Ovary (tissue), 7 donors: ENCODE measurements at regions not wholly inside any gene's neighbourhood (a gene's known extent, or its start where the extent isn't known, plus 50 kb on each side); places are given as distances from the start of the nearest gene placed in this dataset.
A peak's percentile ranks its signal among the peaks of the same experiment; 100 is the strongest.

Source experiments
- DNase-seq, 5 donors: peaks; one replicate each; pipeline ENCODE4 v3.0.0-alpha.2; 2019 to 2020
- H3K27ac ChIP-seq, 2 donors: fragments of 200-600 bp; one replicate each; pipeline versions ENCODE4 v1.5.1 to v1.8.0; 2019 to 2022
- H3K27me3 ChIP-seq: fragments of 200-600 bp; one replicate; pipeline ENCODE4 v1.8.0; 2022
- H3K36me3 ChIP-seq: fragments of 200-600 bp; sonication (generic); one replicate; pipeline ENCODE4 v1.5.1; 2019
- H3K4me1 ChIP-seq: one replicate; pipeline ENCODE4 v1.8.1; 2013; ENCODE audit warnings: mild to moderate bottlenecking, moderate library complexity; ENCODE audit not compliant: insufficient read depth
- H3K4me3 ChIP-seq: fragments of 200-600 bp; sonication (generic); one replicate; pipeline ENCODE4 v1.5.1; 2017
- H3K9me3 ChIP-seq, 2 donors: fragments of 200-600 bp in 1 of 2; sonication (generic) in 1 of 2; one replicate each; pipeline versions ENCODE4 v1.5.1 to v1.8.1; 2013 to 2019; ENCODE audit warnings: mild to moderate bottlenecking in 1 of 2, moderate library complexity in 1 of 2
- EP300 ChIP-seq: sonication (generic); formaldehyde crosslinking; IDR thresholded peaks from one replicate; pipeline ENCODE4 v1.6.1; 2017; ENCODE audit warnings: antibody characterized with exemption
- POLR2A ChIP-seq: fragments of 450-650 bp; IDR thresholded peaks from one replicate; pipeline ENCODE4 v1.6.1; 2017; ENCODE audit warnings: antibody characterized with exemption, mild to moderate bottlenecking, moderate library complexity
- WGBS, 3 donors: extraction: QIAGEN DNeasy Blood & Tissue Kit in 1 of 3; methylation state at CpG; one replicate each; pipeline versions ENCODE4 v1.1.5 to v1.1.7; 2013 to 2017; 5-methylcytosine and 5-hydroxymethylcytosine counted together
- intact Hi-C, 4 donors: fragments of 100-400 bp; cut with DNase I; formaldehyde crosslinking; loops; one replicate each; pipeline versions ENCODE4 v1.11.0 to v1.15.1; 2022 to 2023
- TF ChIP-seq, protein P1 (sequence below), 3 donors: fragments of 450-650 bp in 2 of 3; fragments of 200-600 bp in 1 of 3; IDR thresholded peaks; one replicate each; pipeline versions ENCODE4 v1.5.1 to v1.8.0; 2016 to 2022; ENCODE audit warnings: antibody characterized with exemption in 3 of 3, mild to moderate bottlenecking in 1 of 3
- donor health status: DM: no; HTN: no; CAD: no; lungs with moderate emphysema.
- donor health status: DM: no; HTN: no; CAD: no.
- donor health status: Bipolar disorder and iron deficiency.
- donor health status: DM: no; HTN: no; CAD: no.
- donor health status: DM: yes; HTN: yes; CAD: no.

DNA sequence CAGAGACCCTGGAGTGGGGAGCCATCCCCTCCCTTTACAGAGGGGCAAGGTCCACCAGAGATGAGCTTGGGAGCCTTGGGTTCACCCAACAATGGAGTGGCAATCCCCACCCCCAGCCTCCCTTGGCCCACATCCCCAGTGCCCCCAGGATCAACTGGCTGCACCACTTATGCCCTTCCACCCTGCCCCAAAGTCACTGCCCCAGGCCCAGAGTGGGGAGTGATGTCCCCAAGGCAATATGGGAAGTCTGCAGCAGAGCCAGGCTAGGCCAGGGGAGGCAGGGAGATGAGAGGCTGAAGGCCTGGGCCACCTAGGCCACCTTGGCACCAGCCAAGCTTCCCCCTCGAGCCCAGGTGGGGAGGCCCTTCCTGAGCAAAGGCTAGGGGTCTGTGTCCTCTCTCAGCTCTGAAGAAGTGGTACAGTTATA lies 145.5 kb downstream of the SMAD6 start:
- intact Hi-C loops: loop anchor here (2.0 to 10.0 kb wide), 4 partner anchors 60 to 143 kb away; partner anchors contain the start of gene SMAD6 (in 1 of the 4)
- WGBS, 3 donors: 90 to 100% (median 96%) methylated on average over 1 of the region's 1 CpG
- Histone ChIP-seq H3K36me3 (no peaks in the 10 kb centered on the region), H3K4me1 (peaks cover 14% of the 10 kb centered on the region), H3K27me3 (no peaks in the 10 kb centered on the region), H3K27ac (no peak overlapping the region), H3K4me3 (no peak overlapping the region), H3K9me3 (no peaks in the 10 kb centered on the region)
- DNase-seq: no peak
- TF ChIP-seq, protein P1, sequence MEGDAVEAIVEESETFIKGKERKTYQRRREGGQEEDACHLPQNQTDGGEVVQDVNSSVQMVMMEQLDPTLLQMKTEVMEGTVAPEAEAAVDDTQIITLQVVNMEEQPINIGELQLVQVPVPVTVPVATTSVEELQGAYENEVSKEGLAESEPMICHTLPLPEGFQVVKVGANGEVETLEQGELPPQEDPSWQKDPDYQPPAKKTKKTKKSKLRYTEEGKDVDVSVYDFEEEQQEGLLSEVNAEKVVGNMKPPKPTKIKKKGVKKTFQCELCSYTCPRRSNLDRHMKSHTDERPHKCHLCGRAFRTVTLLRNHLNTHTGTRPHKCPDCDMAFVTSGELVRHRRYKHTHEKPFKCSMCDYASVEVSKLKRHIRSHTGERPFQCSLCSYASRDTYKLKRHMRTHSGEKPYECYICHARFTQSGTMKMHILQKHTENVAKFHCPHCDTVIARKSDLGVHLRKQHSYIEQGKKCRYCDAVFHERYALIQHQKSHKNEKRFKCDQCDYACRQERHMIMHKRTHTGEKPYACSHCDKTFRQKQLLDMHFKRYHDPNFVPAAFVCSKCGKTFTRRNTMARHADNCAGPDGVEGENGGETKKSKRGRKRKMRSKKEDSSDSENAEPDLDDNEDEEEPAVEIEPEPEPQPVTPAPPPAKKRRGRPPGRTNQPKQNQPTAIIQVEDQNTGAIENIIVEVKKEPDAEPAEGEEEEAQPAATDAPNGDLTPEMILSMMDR (IDR thresholded peaks at IDR 0.05): no peak
- TF ChIP-seq POLR2A (no peak), EP300 (no peak)

DNA sequence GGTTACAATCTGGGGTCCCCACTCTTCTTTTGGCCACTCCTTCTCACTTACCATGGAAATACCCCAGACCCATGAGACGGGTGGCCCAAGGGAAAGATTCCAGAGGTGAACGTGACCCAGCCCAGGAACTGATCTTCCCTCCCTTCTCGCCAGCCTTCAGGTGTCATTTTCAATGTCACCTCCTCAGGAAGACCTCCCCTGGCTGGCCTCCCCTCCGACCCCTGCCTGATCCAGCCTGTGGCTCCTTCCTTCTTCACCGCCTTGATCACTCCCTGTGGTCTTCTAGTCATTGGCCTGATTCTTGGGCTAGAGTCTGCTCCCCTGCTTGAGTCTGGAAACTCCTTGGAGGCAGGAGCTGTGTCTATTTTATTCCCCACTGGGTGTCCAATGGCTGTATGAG lies 146.1 kb downstream of the SMAD6 start:
- no peak overlapping the region for H3K27ac ChIP-seq
- peaks cover 14% of the 10 kb centered on the region for H3K4me1 ChIP-seq
- H3K9me3 ChIP-seq: no peaks in the 10 kb centered on the region
- no peak for DNase-seq
- H3K27me3 ChIP-seq: no peaks in the 10 kb centered on the region
- no peak overlapping the region for H3K4me3 ChIP-seq
- TF ChIP-seq POLR2A (no peak), EP300 (no peak)
- TF ChIP-seq, protein P1 (IDR thresholded peaks at IDR 0.05): no peak
- WGBS, 3 donors: 77 to 95% (median 94%) methylated on average over 5 of the region's 5 CpGs
- intact Hi-C loops: loop anchor here (5.0 to 10.0 kb wide), 3 partner anchors 61 to 143 kb away; partner anchors contain the start of gene SMAD6 (in 1 of the 4)
- no peaks in the 10 kb centered on the region for H3K36me3 ChIP-seq

DNA sequence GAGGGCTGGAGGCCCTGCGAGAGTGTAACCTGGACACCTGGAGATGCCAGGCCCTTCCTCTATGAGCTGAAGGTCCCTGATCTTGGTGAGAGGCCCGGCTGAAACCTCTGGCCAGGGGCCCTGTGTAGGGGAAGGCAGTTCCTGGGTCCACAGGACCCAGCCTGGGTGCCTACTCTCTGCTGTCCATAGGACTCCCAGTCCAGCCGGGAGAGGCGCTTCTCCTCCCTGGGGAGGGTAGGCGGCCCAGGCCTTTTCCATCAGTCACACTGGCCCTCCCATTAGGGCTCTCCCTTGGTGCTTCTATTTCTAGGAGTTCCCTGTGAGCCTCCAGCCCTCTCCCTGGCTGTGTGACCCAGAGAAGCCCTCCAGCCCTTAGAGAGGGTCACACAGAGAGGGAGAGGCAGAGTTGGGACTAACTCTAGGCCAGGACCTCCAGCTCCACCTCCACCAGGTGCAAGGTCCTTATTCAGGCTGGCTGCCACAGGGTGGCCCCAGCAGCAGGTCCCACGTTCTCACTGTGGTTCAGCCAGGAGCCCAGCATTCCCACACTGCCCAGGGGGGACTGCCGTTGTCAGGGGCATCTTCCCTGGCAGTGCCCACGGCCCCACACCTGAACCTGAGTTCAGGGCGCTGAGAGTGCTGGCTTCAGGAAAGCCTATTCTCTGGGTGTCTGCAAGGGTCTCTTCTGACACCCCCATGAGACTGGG lies 146.8 kb downstream of the SMAD6 start:
- peak in 1 of 5 donors; percentile 24 for DNase-seq
- 88 to 95% (median 93%) methylated on average over 9 of the region's 9 CpGs for WGBS, 3 donors
- Histone ChIP-seq H3K36me3 (no peaks in the 10 kb centered on the region), H3K27ac (peak overlapping the region in 1 of 2 donors; percentile 21), H3K4me1 (peaks cover 12% of the 10 kb centered on the region), H3K9me3 (no peaks in the 10 kb centered on the region), H3K4me3 (no peak overlapping the region), H3K27me3 (no peaks in the 10 kb centered on the region)
- intact Hi-C loops: loop anchor here (5.0 to 10.0 kb wide), 3 partner anchors 62 to 144 kb away; partner anchors contain the start of gene SMAD6 (in 1 of the 4)
- TF ChIP-seq POLR2A: no peak
- TF ChIP-seq EP300: no peak
- TF ChIP-seq, protein P1 (IDR thresholded peaks at IDR 0.05): no peak

DNA sequence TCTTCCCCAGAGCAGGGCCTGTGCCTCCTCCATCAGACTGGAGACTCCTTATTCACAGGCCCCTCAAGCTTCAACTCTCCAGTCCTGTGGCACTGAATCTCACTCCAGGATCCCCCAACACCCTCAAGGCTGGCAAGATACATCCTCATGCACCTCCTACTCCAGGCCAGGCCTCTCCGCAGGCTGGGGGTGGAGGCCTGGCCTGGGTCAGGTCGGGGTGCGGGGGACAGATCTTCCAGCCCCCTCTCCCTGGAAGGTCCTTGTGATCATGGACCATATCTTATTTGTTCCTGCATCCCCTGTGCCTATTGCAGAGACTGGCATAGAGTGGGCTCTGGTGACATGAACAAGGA lies 147.3 kb downstream of the SMAD6 start:
- no peaks in the 10 kb centered on the region for H3K36me3 ChIP-seq
- WGBS, 3 donors: 90 to 94% (median 94%) methylated on average over 3 of the region's 3 CpGs
- H3K9me3 ChIP-seq: no peaks in the 10 kb centered on the region
- peaks cover 12% of the 10 kb centered on the region for H3K4me1 ChIP-seq
- no peaks in the 10 kb centered on the region for H3K27me3 ChIP-seq
- intact Hi-C loops: loop anchor here (5.0 to 10.0 kb wide), 3 partner anchors 62 to 145 kb away; partner anchors contain the start of gene SMAD6 (in 1 of the 4)
- DNase-seq: no peak
- H3K27ac ChIP-seq: peak overlapping the region in 1 of 2 donors; percentile 21
- no peak overlapping the region for H3K4me3 ChIP-seq
- TF ChIP-seq POLR2A: no peak
- TF ChIP-seq EP300: no peak
- TF ChIP-seq, protein P1 (IDR thresholded peaks at IDR 0.05): no peak
